ENCODE measurements at regions not wholly inside any gene's neighbourhood (a gene's known extent, or its start where the extent isn't known, plus 50 kb on each side); places are given as distances from the start of the nearest gene placed in this dataset.

DNA sequence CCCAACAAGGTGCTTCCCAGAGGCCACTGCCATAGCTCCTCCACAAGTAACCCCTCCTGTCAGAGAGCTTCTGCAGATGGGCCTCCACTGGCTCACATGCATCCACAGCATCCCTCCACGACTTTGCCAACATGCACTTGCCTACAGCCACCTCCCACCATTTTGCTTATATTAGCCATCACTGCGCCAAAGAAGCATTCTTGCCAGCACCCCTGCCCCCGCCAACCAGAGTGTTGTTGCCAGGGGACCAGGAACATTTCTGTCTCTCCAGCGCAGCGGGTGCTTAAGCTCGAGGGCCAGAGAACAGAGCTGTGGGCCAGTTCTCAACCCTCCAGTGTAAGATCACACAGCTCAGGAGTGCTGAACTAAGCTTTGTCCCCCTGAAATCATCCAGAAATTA, 517.6 kb downstream of the PABPC4L start:
- intact Hi-C loops (cut with DNase I) = no loop called here
- WGBS, 4 donors = 75 to 91% (median 82%) methylated on average over 6 of the region's 6 CpGs
- Histone ChIP-seq H3K4me1 (replicated peaks in 1 of 2) (no peaks in the 10 kb centered on the region), H3K4me3 (no peak overlapping the region), H3K9me3 (replicated peaks in 1 of 3) (no peaks in the 10 kb centered on the region), H3K27me3 (no peaks in the 10 kb centered on the region), H3K27ac (no peak overlapping the region), H3K36me3 (replicated peaks in 1 of 2) (no peaks in the 10 kb centered on the region)
- DNase-seq = no peak
- TF ChIP-seq, protein P1, sequence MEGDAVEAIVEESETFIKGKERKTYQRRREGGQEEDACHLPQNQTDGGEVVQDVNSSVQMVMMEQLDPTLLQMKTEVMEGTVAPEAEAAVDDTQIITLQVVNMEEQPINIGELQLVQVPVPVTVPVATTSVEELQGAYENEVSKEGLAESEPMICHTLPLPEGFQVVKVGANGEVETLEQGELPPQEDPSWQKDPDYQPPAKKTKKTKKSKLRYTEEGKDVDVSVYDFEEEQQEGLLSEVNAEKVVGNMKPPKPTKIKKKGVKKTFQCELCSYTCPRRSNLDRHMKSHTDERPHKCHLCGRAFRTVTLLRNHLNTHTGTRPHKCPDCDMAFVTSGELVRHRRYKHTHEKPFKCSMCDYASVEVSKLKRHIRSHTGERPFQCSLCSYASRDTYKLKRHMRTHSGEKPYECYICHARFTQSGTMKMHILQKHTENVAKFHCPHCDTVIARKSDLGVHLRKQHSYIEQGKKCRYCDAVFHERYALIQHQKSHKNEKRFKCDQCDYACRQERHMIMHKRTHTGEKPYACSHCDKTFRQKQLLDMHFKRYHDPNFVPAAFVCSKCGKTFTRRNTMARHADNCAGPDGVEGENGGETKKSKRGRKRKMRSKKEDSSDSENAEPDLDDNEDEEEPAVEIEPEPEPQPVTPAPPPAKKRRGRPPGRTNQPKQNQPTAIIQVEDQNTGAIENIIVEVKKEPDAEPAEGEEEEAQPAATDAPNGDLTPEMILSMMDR (IDR thresholded peaks at IDR 0.05) = no peak
- TF ChIP-seq POLR2A (IDR thresholded peaks at IDR 0.05) = no peak

DNA sequence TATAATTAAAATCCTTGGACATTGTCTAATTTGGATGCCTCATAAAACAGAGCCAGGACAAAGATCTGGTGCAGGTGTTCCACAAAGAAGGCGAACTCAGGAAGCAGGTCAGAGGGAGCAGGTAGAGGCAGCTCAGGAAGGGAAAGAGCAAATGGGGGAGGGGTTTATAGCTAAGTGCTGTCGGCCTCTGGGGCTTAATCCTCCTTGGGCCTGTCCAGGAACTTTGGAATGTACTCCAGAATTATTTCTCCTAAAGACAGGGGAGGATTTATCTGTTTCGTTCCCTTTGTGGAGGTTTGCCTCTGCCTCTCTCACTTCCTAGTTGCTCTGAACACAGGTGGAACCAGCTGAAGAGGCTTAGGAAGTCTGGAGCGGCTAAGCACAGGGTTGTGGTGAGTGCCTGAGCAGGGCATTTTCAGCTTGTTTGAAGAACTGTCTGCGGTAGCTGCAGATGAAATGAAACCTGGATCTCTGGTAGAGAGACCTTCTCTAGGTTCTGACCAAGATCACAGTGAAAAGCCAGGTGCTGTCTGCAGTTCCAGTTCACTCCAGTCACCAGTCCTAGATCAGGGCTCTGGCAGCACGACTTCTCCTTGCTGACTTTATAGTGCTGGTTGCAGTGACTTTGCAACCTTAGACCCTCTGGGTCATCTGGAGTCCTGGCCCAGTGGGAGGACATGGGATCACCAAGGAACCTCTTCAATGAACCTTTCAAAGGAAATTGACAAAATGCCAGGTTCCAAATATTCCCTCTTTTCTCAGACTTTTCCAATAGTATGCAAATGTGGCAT, 519.2 kb downstream of the PCDH10 start:
- Histone ChIP-seq H3K4me3 (no peak overlapping the region), H3K27me3 (no peaks in the 10 kb centered on the region), H3K36me3 (replicated peaks in 1 of 2) (no peaks in the 10 kb centered on the region), H3K4me1 (replicated peaks in 1 of 2) (no peaks in the 10 kb centered on the region), H3K9me3 (replicated peaks in 1 of 3) (no peaks in the 10 kb centered on the region), H3K27ac (no peak overlapping the region)
- intact Hi-C loops (cut with DNase I) = no loop called here
- TF ChIP-seq POLR2A (IDR thresholded peaks at IDR 0.05) = no peak
- TF ChIP-seq, protein P1 (IDR thresholded peaks at IDR 0.05) = no peak
- 56 to 74% (median 63%) methylated on average over 4 to 6 of the region's 6 CpGs for WGBS, 4 donors
- DNase-seq = no peak

DNA sequence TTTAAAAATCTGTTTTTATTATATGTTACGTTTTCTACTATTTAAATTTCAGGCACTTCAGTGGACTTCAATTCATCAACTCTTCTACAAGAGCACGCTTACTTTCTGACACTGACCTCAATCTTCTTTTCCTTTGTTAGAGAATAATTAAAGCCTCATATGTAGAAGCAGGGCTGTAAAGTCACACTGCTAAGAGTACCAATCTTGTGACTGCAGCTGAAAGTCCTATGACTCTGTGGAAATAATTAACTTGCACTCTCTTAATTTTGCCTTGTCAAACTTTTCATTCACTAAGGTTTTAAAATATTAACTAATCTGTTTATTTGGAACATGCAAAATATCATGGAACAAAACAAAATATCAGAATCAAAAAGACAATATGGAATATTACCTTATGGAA, 498.1 kb downstream of the PCDH10 start:
- intact Hi-C loops (cut with DNase I) = no loop called here
- Histone ChIP-seq H3K9me3 (replicated peaks in 1 of 3) (no peaks in the 10 kb centered on the region), H3K27ac (no peak overlapping the region)

DNA sequence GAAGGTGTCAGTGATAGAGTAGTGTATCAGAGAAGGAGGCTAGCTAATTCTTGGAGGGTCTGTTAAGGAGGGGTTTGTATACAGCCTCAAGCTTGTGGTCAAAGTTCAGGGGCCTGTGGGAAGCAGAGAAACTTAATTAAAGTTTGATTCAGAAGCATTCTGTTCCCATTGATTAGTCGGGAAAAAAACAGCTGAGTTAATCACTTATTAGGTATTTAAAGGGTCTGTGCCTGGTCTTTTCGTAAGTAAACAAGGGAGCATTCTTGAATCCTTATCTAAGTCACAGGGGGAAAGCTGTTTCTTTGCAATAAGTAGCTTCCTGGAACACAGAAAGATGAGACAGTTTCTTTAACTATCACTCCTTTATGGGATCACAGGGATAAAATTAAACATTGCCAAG, 492.1 kb downstream of the PCDH10 start:
- no peak for DNase-seq
- Histone ChIP-seq H3K27ac (no peak overlapping the region), H3K9me3 (replicated peaks in 1 of 3) (no peaks in the 10 kb centered on the region), H3K36me3 (replicated peaks in 1 of 2) (no peaks in the 10 kb centered on the region), H3K4me1 (replicated peaks in 1 of 2) (no peaks in the 10 kb centered on the region), H3K4me3 (no peak overlapping the region), H3K27me3 (no peaks in the 10 kb centered on the region)
- TF ChIP-seq POLR2A (IDR thresholded peaks at IDR 0.05) = no peak
- TF ChIP-seq, protein P1 (IDR thresholded peaks at IDR 0.05) = no peak
- WGBS, 4 donors = 34 to 50% (median 46%) methylated on average over 2 of the region's 2 CpGs
- intact Hi-C loops (cut with DNase I) = no loop called here

More for the DNA sequence above, 498.1 kb downstream of the PCDH10 start:
- DNase-seq = no peak
- 57 to 82% (median 62%) methylated on average over 2 of the region's 2 CpGs for WGBS, 4 donors
- Histone ChIP-seq H3K4me1 (replicated peaks in 1 of 2) (no peaks in the 10 kb centered on the region), H3K4me3 (no peak overlapping the region), H3K36me3 (replicated peaks in 1 of 2) (no peaks in the 10 kb centered on the region), H3K27me3 (no peaks in the 10 kb centered on the region)
- TF ChIP-seq POLR2A (IDR thresholded peaks at IDR 0.05) = no peak
- TF ChIP-seq, protein P1 (IDR thresholded peaks at IDR 0.05) = no peak

Data from adrenal gland (tissue), 9 donors.